ENCODE measurements at regions not wholly inside any gene's neighbourhood (a gene's known extent, or its start where the extent isn't known, plus 50 kb on each side); places are given as distances from the start of the nearest gene placed in this dataset.

DNA sequence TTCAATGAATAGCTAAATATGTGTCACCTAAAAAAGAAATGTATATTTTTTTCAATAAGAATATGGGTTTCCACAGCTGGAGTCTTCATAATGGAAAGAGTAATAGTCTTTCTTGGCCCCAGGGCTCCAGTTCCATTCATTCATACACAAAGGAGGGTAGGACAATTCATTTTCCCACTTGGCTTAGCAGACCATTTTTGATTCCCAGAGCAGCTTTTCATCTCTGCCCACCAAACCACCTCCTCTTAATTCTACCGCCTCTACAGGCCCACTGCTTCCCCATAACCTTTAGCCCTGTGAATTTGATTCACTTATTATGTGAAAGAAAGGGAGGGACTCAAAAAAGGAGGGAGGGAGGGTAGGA lies 129.9 kb upstream of the PAK3 start:
- no peak for TF ChIP-seq MXI1 (conservative IDR thresholded peaks at IDR 0.05; ENCODE audit: poor library complexity, severe bottlenecking)
- no peak for TF ChIP-seq CTCF (IDR thresholded peaks at IDR 0.05; ENCODE audit: poor library complexity, severe bottlenecking)
- TF ChIP-seq EP300 (conservative IDR thresholded peaks at IDR 0.05; ENCODE audit: poor library complexity, severe bottlenecking): no peak
- TF ChIP-seq POLR2AphosphoS5 (IDR thresholded peaks at IDR 0.05): no peak
- no peak for TF ChIP-seq REST (IDR thresholded peaks at IDR 0.05; ENCODE audit: borderline replicate concordance)
- TF ChIP-seq RAD21 (conservative IDR thresholded peaks at IDR 0.05): no peak
- TF ChIP-seq SMC3 (conservative IDR thresholded peaks at IDR 0.05; ENCODE audit: poor library complexity): no peak
- no peak for TF ChIP-seq TAF1 (IDR thresholded peaks at IDR 0.05; ENCODE audit: low read depth)
- no peak for TF ChIP-seq EZH2 (IDR thresholded peaks at IDR 0.05; ENCODE audit: borderline replicate concordance, insufficient read depth, low read length, poor library complexity, severe bottlenecking)

All from neural cell (in vitro differentiated cells).